Neural cell (in vitro differentiated cells): ENCODE measurements at regions not wholly inside any gene's neighbourhood (a gene's known extent, or its start where the extent isn't known, plus 50 kb on each side); places are given as distances from the start of the nearest gene placed in this dataset.

Experiments
- H2AFZ ChIP-seq: fragments of 200-600, 300-800 bp; sonication (generic), shearing (Covaris generic); 2 replicates; pipeline ENCODE4 v1.6.0; 2014; ENCODE audit warnings: low read depth, mild to moderate bottlenecking, antibody characterized with exemption, low read length, moderate library complexity
- H3F3A ChIP-seq: fragments of 200-600 bp; shearing (Covaris generic); 2 replicates; pipeline ENCODE4 v1.6.1; 2016; ENCODE audit warnings: mild to moderate bottlenecking, moderate library complexity, mixed read lengths, antibody characterized with exemption, low read length; ENCODE audit not compliant: insufficient read depth, poor library complexity, severe bottlenecking
- H3K27ac ChIP-seq: fragments of 200-600, 300-800 bp; sonication (generic), shearing (Covaris generic); 2 replicates; pipeline ENCODE4 v1.5.1; 2014; ENCODE audit warnings: mild to moderate bottlenecking, low read length, moderate library complexity
- H3K27me3 ChIP-seq: fragments of 300-800, 200-600 bp; sonication (generic), shearing (Covaris generic); 2 replicates; pipeline ENCODE4 v1.6.0; 2014; ENCODE audit warnings: mild to moderate bottlenecking, low read depth, low read length, moderate library complexity; ENCODE audit not compliant: insufficient read depth
- H3K36me3 ChIP-seq: fragments of 300-800, 200-600 bp; sonication (generic), shearing (Covaris generic); 2 replicates; pipeline ENCODE4 v1.5.1; 2014; ENCODE audit warnings: mild to moderate bottlenecking, antibody characterized with exemption, low read length, moderate library complexity; ENCODE audit not compliant: insufficient read depth
- H3K4me2 ChIP-seq: fragments of 300-800, 200-600 bp; sonication (generic), shearing (Covaris generic); 2 replicates; pipeline ENCODE4 v1.6.0; 2014; ENCODE audit warnings: mild to moderate bottlenecking, low read length
- H3K4me3 ChIP-seq: fragments of 300-800, 200-600 bp; sonication (generic), shearing (Covaris generic); 2 replicates; pipeline ENCODE4 v1.5.1; 2014; ENCODE audit warnings: mild to moderate bottlenecking, low read length, moderate library complexity
- H3K79me2 ChIP-seq: fragments of 200-600 bp; shearing (Covaris generic); replicated peaks from 2 replicates; pipeline ENCODE4 v1.6.0; 2014; ENCODE audit warnings: mild to moderate bottlenecking, low read length, moderate library complexity; ENCODE audit not compliant: insufficient read depth
- H3K9ac ChIP-seq: fragments of 300-800, 200-600 bp; sonication (generic), shearing (Covaris generic); 2 replicates; pipeline ENCODE4 v1.6.1; 2016; ENCODE audit warnings: mild to moderate bottlenecking, low read length, mixed read lengths
- H3K9me2 ChIP-seq: fragments of 200-600 bp; shearing (Covaris generic); 2 replicates; pipeline ENCODE4 v1.6.1; 2016; ENCODE audit warnings: mild to moderate bottlenecking, low read length, mixed read lengths; ENCODE audit not compliant: insufficient read depth
- H3K9me3 ChIP-seq: fragments of 200-600, 300-800 bp; sonication (generic), shearing (Covaris generic); 2 replicates; pipeline ENCODE4 v1.6.1; 2016; ENCODE audit warnings: mild to moderate bottlenecking, mixed run types, low read length, moderate library complexity, mixed read lengths
- H4K20me1 ChIP-seq: fragments of 200-600 bp; shearing (Covaris generic); 2 replicates; pipeline ENCODE4 v1.6.1; 2016; ENCODE audit warnings: mild to moderate bottlenecking, mixed run types; ENCODE audit not compliant: insufficient read depth
- CTCF ChIP-seq: fragments of 450-650 bp; IDR thresholded peaks from 2 replicates; pipeline ENCODE4 v1.5.1; 2014; ENCODE audit warnings: antibody characterized with exemption, mild to moderate bottlenecking, moderate library complexity; ENCODE audit not compliant: poor library complexity, severe bottlenecking
- EP300 ChIP-seq: fragments of 450-650 bp; conservative IDR thresholded peaks from 2 replicates; pipeline ENCODE4 v1.6.1; 2014; ENCODE audit warnings: antibody characterized with exemption, mild to moderate bottlenecking, moderate library complexity; ENCODE audit not compliant: poor library complexity, severe bottlenecking
- EZH2 ChIP-seq: fragments of 200-600, 300-800 bp; shearing (Covaris generic), sonication (generic); IDR thresholded peaks from 2 replicates; pipeline ENCODE4 v1.6.1; 2014; ENCODE audit warnings: antibody characterized with exemption, low read length, borderline replicate concordance, mild to moderate bottlenecking; ENCODE audit not compliant: insufficient read depth, poor library complexity, severe bottlenecking
- MXI1 ChIP-seq: fragments of 450-650 bp; conservative IDR thresholded peaks from 2 replicates; pipeline ENCODE4 v1.6.1; 2014; ENCODE audit warnings: antibody characterized with exemption, mild to moderate bottlenecking; ENCODE audit not compliant: poor library complexity, severe bottlenecking
- POLR2AphosphoS5 ChIP-seq: IDR thresholded peaks from 2 replicates; pipeline ENCODE4 v1.6.1; 2012
- RAD21 ChIP-seq: fragments of 450-650 bp; conservative IDR thresholded peaks from 2 replicates; pipeline ENCODE4 v1.6.1; 2014; ENCODE audit warnings: antibody characterized with exemption, mild to moderate bottlenecking, moderate library complexity
- REST ChIP-seq: IDR thresholded peaks from 2 replicates; pipeline ENCODE4 v1.6.1; 2012; ENCODE audit warnings: borderline replicate concordance
- SMC3 ChIP-seq: fragments of 450-650 bp; conservative IDR thresholded peaks from 2 replicates; pipeline ENCODE4 v1.6.1; 2014; ENCODE audit warnings: antibody characterized with exemption, mild to moderate bottlenecking, moderate library complexity; ENCODE audit not compliant: poor library complexity
- TAF1 ChIP-seq: IDR thresholded peaks from 2 replicates; pipeline ENCODE4 v1.6.1; 2012; ENCODE audit warnings: low read depth

DNA sequence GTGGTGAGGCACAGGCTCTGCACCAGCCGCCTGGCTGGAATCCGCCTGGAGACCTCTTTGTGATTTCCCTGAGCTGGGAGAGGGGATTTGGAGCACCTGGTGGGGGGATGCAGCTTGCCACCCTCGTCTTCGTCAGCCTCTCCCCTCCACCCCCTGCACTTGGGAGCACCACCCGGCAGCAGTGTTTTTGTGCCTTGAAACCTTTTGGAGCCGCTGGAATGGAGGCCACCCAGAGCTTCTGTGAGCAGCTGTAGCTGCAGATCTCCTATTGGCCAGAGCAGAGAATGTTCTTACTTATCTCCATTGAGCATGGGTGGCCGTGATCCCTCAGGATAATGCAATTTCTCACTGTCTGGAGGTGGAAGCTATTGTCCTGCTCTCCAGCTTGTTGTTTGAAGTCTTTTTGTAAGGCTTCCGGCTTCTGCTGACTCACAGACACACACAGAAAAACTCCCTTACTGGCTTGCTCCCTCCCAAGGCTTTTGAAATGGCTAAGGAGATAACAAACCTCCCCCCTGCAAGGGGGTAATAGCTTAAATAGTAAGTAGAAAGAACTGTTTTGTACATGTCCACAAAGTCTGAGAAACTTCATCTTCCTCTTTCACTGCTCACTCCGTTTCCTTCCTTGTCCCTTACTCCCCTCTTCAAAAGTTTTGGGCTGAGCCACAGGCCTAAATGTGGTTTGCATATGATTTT lies 271.2 kb downstream of the PRL start:
- no peak overlapping the region for H3K4me3 ChIP-seq
- H3K9ac ChIP-seq, result no peak overlapping the region
- H3F3A ChIP-seq, result no peaks in the 10 kb centered on the region
- no peaks in the 10 kb centered on the region for H3K27me3 ChIP-seq
- no peak overlapping the region for H2AFZ ChIP-seq
- TF ChIP-seq RAD21, result no peak
- TF ChIP-seq TAF1, result no peak
- no peak for TF ChIP-seq REST
- TF ChIP-seq POLR2AphosphoS5, result no peak
- TF ChIP-seq SMC3, result no peak
- no peak for TF ChIP-seq EP300
- TF ChIP-seq MXI1, result no peak
- TF ChIP-seq CTCF, result no peak
- no peak for TF ChIP-seq EZH2
- no peaks in the 10 kb centered on the region for H3K36me3 ChIP-seq
- H3K4me2 ChIP-seq, result no peak overlapping the region
- H3K27ac ChIP-seq, result no peak overlapping the region
- no peaks in the 10 kb centered on the region for H4K20me1 ChIP-seq
- no peaks in the 10 kb centered on the region for H3K9me2 ChIP-seq
- no peaks in the 10 kb centered on the region for H3K79me2 ChIP-seq
- H3K9me3 ChIP-seq, result no peaks in the 10 kb centered on the region

GRCh38 chr6:22026164-22026678 lies 270.6 kb downstream of the PRL start:
- Histone ChIP-seq H3K36me3 (no peaks in the 10 kb centered on the region), H4K20me1 (no peaks in the 10 kb centered on the region), H3K79me2 (no peaks in the 10 kb centered on the region), H3K9me3 (no peaks in the 10 kb centered on the region), H2AFZ (no peak overlapping the region), H3K9me2 (no peaks in the 10 kb centered on the region), H3K4me2 (no peak overlapping the region), H3K9ac (no peak overlapping the region), H3K4me3 (no peak overlapping the region), H3K27ac (no peak overlapping the region), H3F3A (no peaks in the 10 kb centered on the region), H3K27me3 (no peaks in the 10 kb centered on the region)
- TF ChIP-seq RAD21 (no peak), REST (no peak), MXI1 (no peak), POLR2AphosphoS5 (no peak), EZH2 (no peak), TAF1 (no peak), CTCF (no peak), SMC3 (no peak), EP300 (no peak)
